ENCODE measurements at regions not wholly inside any gene's neighbourhood (a gene's known extent, or its start where the extent isn't known, plus 50 kb on each side); places are given as distances from the start of the nearest gene placed in this dataset.

GRCh38 chr2:107266555-107266954 is 380.6 kb upstream of the ST6GAL2 start:
- Mint-ChIP-seq H3K4me3 (no peak overlapping the region), H3K4me1 (ENCODE audit: low read depth) (no peaks in the 10 kb centered on the region), H3K9me3 (ENCODE audit: insufficient read depth) (no peaks in the 10 kb centered on the region), H3K27me3 (ENCODE audit: low read depth) (no peaks in the 10 kb centered on the region), H3K27ac (no peak overlapping the region), H3K36me3 (ENCODE audit: low read depth) (no peaks in the 10 kb centered on the region)
- DNase-seq (no peak), ATAC-seq (no peak)
- ChIA-PET CTCF (no interaction called here), POLR2A (no interaction called here)

- no peak for ATAC-seq
- Mint-ChIP-seq H3K9me3 (ENCODE audit: insufficient read depth) (no peaks in the 10 kb centered on the region), H3K4me3 (no peak overlapping the region), H3K4me1 (ENCODE audit: low read depth) (no peaks in the 10 kb centered on the region), H3K36me3 (ENCODE audit: low read depth) (no peaks in the 10 kb centered on the region), H3K27ac (no peak overlapping the region), H3K27me3 (ENCODE audit: low read depth) (no peaks in the 10 kb centered on the region)
- ChIA-PET CTCF (no interaction called here), POLR2A (no interaction called here)
- DNase-seq = no peak
Observed at GRCh38 chr2:107267086-107267485, 381.1 kb upstream of the ST6GAL2 start.

- DNase-seq = no peak
- ATAC-seq = no peak
- POLR2A ChIA-PET = no interaction called here
- Mint-ChIP-seq H3K4me3 (no peak overlapping the region), H3K27ac (no peak overlapping the region), H3K4me1 (ENCODE audit: low read depth) (no peaks in the 10 kb centered on the region), H3K36me3 (ENCODE audit: low read depth) (no peaks in the 10 kb centered on the region), H3K27me3 (ENCODE audit: low read depth) (no peaks in the 10 kb centered on the region), H3K9me3 (ENCODE audit: insufficient read depth) (no peaks in the 10 kb centered on the region)
- CTCF ChIA-PET = no interaction called here
Observed at GRCh38 chr2:107276034-107276433, 390.1 kb upstream of the ST6GAL2 start.

- no peak overlapping the region for H3K27ac Mint-ChIP-seq
- no peak for ATAC-seq
- H3K4me3 Mint-ChIP-seq = no peak overlapping the region
- H3K4me1 Mint-ChIP-seq (ENCODE audit: low read depth) = no peaks in the 10 kb centered on the region
- no peaks in the 10 kb centered on the region for H3K9me3 Mint-ChIP-seq (ENCODE audit: insufficient read depth)
- H3K27me3 Mint-ChIP-seq (ENCODE audit: low read depth) = no peaks in the 10 kb centered on the region
- H3K36me3 Mint-ChIP-seq (ENCODE audit: low read depth) = no peaks in the 10 kb centered on the region
- DNase-seq = no peak
- CTCF ChIA-PET = no interaction called here
- POLR2A ChIA-PET = no interaction called here
Observed at GRCh38 chr2:107278672-107279071, 392.7 kb upstream of the ST6GAL2 start.

- no peak for DNase-seq
- Mint-ChIP-seq H3K4me3 (no peak overlapping the region), H3K27ac (no peak overlapping the region), H3K9me3 (ENCODE audit: insufficient read depth) (no peaks in the 10 kb centered on the region), H3K27me3 (ENCODE audit: low read depth) (no peaks in the 10 kb centered on the region), H3K4me1 (ENCODE audit: low read depth) (no peaks in the 10 kb centered on the region), H3K36me3 (ENCODE audit: low read depth) (no peaks in the 10 kb centered on the region)
- ChIA-PET CTCF (no interaction called here), POLR2A (interaction anchor here (0.6 kb wide), 1 partner anchor 87 kb away, joined by 3 read pairs; no protein-coding TSS in a partner anchor)
- no peak for ATAC-seq
Observed at GRCh38 chr2:107281637-107282036, 395.7 kb upstream of the ST6GAL2 start.

- no peak for ATAC-seq
- Mint-ChIP-seq H3K4me1 (ENCODE audit: low read depth) (no peaks in the 10 kb centered on the region), H3K27me3 (ENCODE audit: low read depth) (no peaks in the 10 kb centered on the region), H3K9me3 (ENCODE audit: insufficient read depth) (no peaks in the 10 kb centered on the region), H3K36me3 (ENCODE audit: low read depth) (no peaks in the 10 kb centered on the region), H3K27ac (no peak overlapping the region), H3K4me3 (no peak overlapping the region)
- no peak for DNase-seq
- CTCF ChIA-PET = no interaction called here
- POLR2A ChIA-PET = no interaction called here
Observed at GRCh38 chr2:107282135-107282534, 396.2 kb upstream of the ST6GAL2 start.

GRCh38 chr2:107285621-107286299 is 399.8 kb upstream of the ST6GAL2 start:
- Mint-ChIP-seq H3K9me3 (ENCODE audit: insufficient read depth) (no peaks in the 10 kb centered on the region), H3K27ac (no peak overlapping the region), H3K4me1 (ENCODE audit: low read depth) (no peaks in the 10 kb centered on the region), H3K36me3 (ENCODE audit: low read depth) (no peaks in the 10 kb centered on the region), H3K4me3 (no peak overlapping the region), H3K27me3 (ENCODE audit: low read depth) (no peaks in the 10 kb centered on the region)
- ChIA-PET CTCF (no interaction called here), POLR2A (no interaction called here)
- no peak for ATAC-seq
- no peak for DNase-seq

- no peaks in the 10 kb centered on the region for H3K36me3 Mint-ChIP-seq (ENCODE audit: low read depth)
- no peaks in the 10 kb centered on the region for H3K4me1 Mint-ChIP-seq (ENCODE audit: low read depth)
- H3K27ac Mint-ChIP-seq = no peak overlapping the region
- ChIA-PET CTCF (no interaction called here), POLR2A (no interaction called here)
- H3K4me3 Mint-ChIP-seq = no peak overlapping the region
- no peaks in the 10 kb centered on the region for H3K27me3 Mint-ChIP-seq (ENCODE audit: low read depth)
- no peaks in the 10 kb centered on the region for H3K9me3 Mint-ChIP-seq (ENCODE audit: insufficient read depth)
- DNase-seq (no peak), ATAC-seq (no peak)
Observed at GRCh38 chr2:107290041-107290440, 404.1 kb upstream of the ST6GAL2 start.

- DNase-seq (no peak), ATAC-seq (no peak)
- no peaks in the 10 kb centered on the region for H3K36me3 Mint-ChIP-seq (ENCODE audit: low read depth)
- H3K4me1 Mint-ChIP-seq (ENCODE audit: low read depth) = no peaks in the 10 kb centered on the region
- POLR2A ChIA-PET = no interaction called here
- H3K9me3 Mint-ChIP-seq (ENCODE audit: insufficient read depth) = no peaks in the 10 kb centered on the region
- CTCF ChIA-PET = no interaction called here
- no peak overlapping the region for H3K27ac Mint-ChIP-seq
- H3K4me3 Mint-ChIP-seq = no peak overlapping the region
- no peaks in the 10 kb centered on the region for H3K27me3 Mint-ChIP-seq (ENCODE audit: low read depth)
Observed at GRCh38 chr2:107303964-107304363, 418.0 kb upstream of the ST6GAL2 start.

- CTCF ChIA-PET = no interaction called here
- ATAC-seq = no peak
- Mint-ChIP-seq H3K4me1 (ENCODE audit: low read depth) (no peaks in the 10 kb centered on the region), H3K27me3 (ENCODE audit: low read depth) (no peaks in the 10 kb centered on the region), H3K27ac (no peak overlapping the region), H3K9me3 (ENCODE audit: insufficient read depth) (peaks cover 7% of the 10 kb centered on the region), H3K36me3 (ENCODE audit: low read depth) (no peaks in the 10 kb centered on the region), H3K4me3 (no peak overlapping the region)
- no peak for DNase-seq
- POLR2A ChIA-PET = no interaction called here
Observed at GRCh38 chr2:107305966-107306365, 420.0 kb upstream of the ST6GAL2 start.

- DNase-seq = no peak
Observed at GRCh38 chr2:107306881-107307280, 420.9 kb upstream of the ST6GAL2 start.

GRCh38 chr2:107308835-107309234 is 422.9 kb upstream of the ST6GAL2 start:
- no peaks in the 10 kb centered on the region for H3K36me3 Mint-ChIP-seq (ENCODE audit: low read depth)
- H3K27ac Mint-ChIP-seq = no peak overlapping the region
- H3K27me3 Mint-ChIP-seq (ENCODE audit: low read depth) = no peaks in the 10 kb centered on the region
- no peak for DNase-seq
- no peak for ATAC-seq
- peaks cover 8% of the 10 kb centered on the region for H3K9me3 Mint-ChIP-seq (ENCODE audit: insufficient read depth)
- POLR2A ChIA-PET = no interaction called here
- H3K4me1 Mint-ChIP-seq (ENCODE audit: low read depth) = no peaks in the 10 kb centered on the region
- CTCF ChIA-PET = no interaction called here
- H3K4me3 Mint-ChIP-seq = no peak overlapping the region

More at GRCh38 chr2:107306881-107307280, 420.9 kb upstream of the ST6GAL2 start:
- ChIA-PET POLR2A (no interaction called here), CTCF (no interaction called here)
- ATAC-seq = no peak
- Mint-ChIP-seq H3K4me3 (no peak overlapping the region), H3K27ac (no peak overlapping the region), H3K9me3 (ENCODE audit: insufficient read depth) (peaks cover 8% of the 10 kb centered on the region), H3K36me3 (ENCODE audit: low read depth) (no peaks in the 10 kb centered on the region), H3K27me3 (ENCODE audit: low read depth) (no peaks in the 10 kb centered on the region), H3K4me1 (ENCODE audit: low read depth) (no peaks in the 10 kb centered on the region)

- Mint-ChIP-seq H3K27me3 (ENCODE audit: low read depth) (no peaks in the 10 kb centered on the region), H3K36me3 (ENCODE audit: low read depth) (no peaks in the 10 kb centered on the region), H3K9me3 (ENCODE audit: insufficient read depth) (peaks cover 8% of the 10 kb centered on the region), H3K4me3 (no peak overlapping the region), H3K4me1 (ENCODE audit: low read depth) (no peaks in the 10 kb centered on the region), H3K27ac (no peak overlapping the region)
- POLR2A ChIA-PET = no interaction called here
- CTCF ChIA-PET = no interaction called here
- DNase-seq (no peak), ATAC-seq (no peak)
Observed at GRCh38 chr2:107312240-107312639, 426.3 kb upstream of the ST6GAL2 start.

All from activated CD8-positive, alpha-beta T cell treated with anti-CD3 and anti-CD28 coated beads, Interleukin-2, amount 10 ng/mL, durations not matched to agents 7 days and 5 days (primary cell).